K562 (cell line): ENCODE measurements at regions not wholly inside any gene's neighbourhood (a gene's known extent, or its start where the extent isn't known, plus 50 kb on each side); places are given as distances from the start of the nearest gene placed in this dataset.

Experiments
- ATAC-seq: fragments of 200-7000 bp; cut with Tn5 transposase; 3 replicates; pipeline ENCODE4 v1.9.1; 2020; ENCODE audit warnings: moderate library complexity
- BruUV-seq: library from RNA; stranded (reverse); fragments of 400-500 nt; replicated peaks from 2 replicates; lab custom pipeline; 2021; lab: Mats Ljungman, UMichigan
- CTCF ChIA-PET: fragments of 300-600 bp; formaldehyde crosslinking; extraction: SDS; loops from one replicate; lab custom pipeline; 2021; ENCODE audit warnings: low intra/inter-chr PET ratio; lab: Yijun Ruan, JAX
- POLR2A ChIA-PET: fragments of 300-600, 350-650 bp; sonication (Branson Sonifier 250); formaldehyde crosslinking; extraction: SDS; loops from one replicate; lab custom pipeline; 2021; ENCODE audit warnings: antibody characterized with exemption, inconsistent platforms; lab: Yijun Ruan, JAX
- DNase-seq, 4 experiments: peaks; one replicate each; pipeline versions ENCODE4 v3.0.0 to v3.0.0-alpha.2; 2011 to 2018; ENCODE audit warnings: low spot score in 3 of 4, mixed read lengths in 3 of 4; ENCODE audit errors: extremely low read depth in 1 of 4
- FAIRE-seq: peaks from 2 replicates; lab custom pipeline; 2011; peaks lifted over from hg19 to GRCh38; lab: Jason Lieb, UNC
- H2AFZ ChIP-seq: 2 replicates; pipeline ENCODE4 v1.6.0; 2011; ENCODE audit warnings: low read depth, low read length, control low read depth, inconsistent platforms
- H3K27ac ChIP-seq: fragments of 200-600 bp; 3 replicates; pipeline ENCODE4 v1.8.0; 2011; ENCODE audit warnings: low read depth, mild to moderate bottlenecking, control low read depth, inconsistent platforms, low read length, moderate library complexity, mixed read lengths; ENCODE audit errors: extremely low read depth
- H3K27me3 ChIP-seq, 2 experiments: fragments of 300-600 bp in 1 of 2; 2 replicates in 1 of 2; 3 replicates in 1 of 2; pipeline versions ENCODE4 v1.6.0 to v1.8.0; 2011; ENCODE audit warnings: inconsistent platforms in 2 of 2, low read length in 2 of 2, mild to moderate bottlenecking in 1 of 2, mixed read lengths in 1 of 2, moderate library complexity in 1 of 2; ENCODE audit not compliant: control insufficient read depth in 2 of 2, insufficient read depth in 2 of 2
- H3K36me3 ChIP-seq: fragments of 300-600 bp; 3 replicates; pipeline ENCODE4 v1.8.0; 2011; ENCODE audit warnings: mild to moderate bottlenecking, low read length, inconsistent platforms; ENCODE audit not compliant: control insufficient read depth, insufficient read depth
- H3K4me1 ChIP-seq, 2 experiments: fragments of 200-600 bp in 1 of 2; replicated peaks in 1 of 2; 2 replicates in 1 of 2; 3 replicates in 1 of 2; pipeline versions ENCODE4 v1.5.1 to v1.8.0; 2011; ENCODE audit warnings: inconsistent platforms in 2 of 2, low read length in 2 of 2, mild to moderate bottlenecking in 1 of 2, mixed read lengths in 1 of 2, moderate library complexity in 1 of 2; ENCODE audit not compliant: control insufficient read depth in 2 of 2, insufficient read depth in 2 of 2
- H3K4me2 ChIP-seq: 2 replicates; pipeline ENCODE4 v1.6.1; 2011; ENCODE audit warnings: low read length, control low read depth, inconsistent platforms, mixed read lengths; ENCODE audit not compliant: insufficient read depth
- H3K4me3 ChIP-seq: fragments of 200-600 bp; sonication (generic), shearing (Covaris generic); 2 replicates; pipeline ENCODE4 v1.5.1; 2016; ENCODE audit warnings: control low read depth, inconsistent platforms
- H3K79me2 ChIP-seq: fragments of 200-600 bp; 3 replicates; pipeline ENCODE4 v1.8.0; 2011; ENCODE audit warnings: low read length, inconsistent platforms; ENCODE audit not compliant: control insufficient read depth, insufficient read depth
- H3K9ac ChIP-seq, 2 experiments: 2 replicates each; pipeline versions ENCODE4 v1.6.0 to v1.6.1; 2011; ENCODE audit warnings: low read depth in 2 of 2, low read length in 2 of 2, control low read depth in 1 of 2, inconsistent platforms in 1 of 2, mild to moderate bottlenecking in 1 of 2, mixed read lengths in 1 of 2; ENCODE audit not compliant: insufficient read depth in 1 of 2
- H3K9me1 ChIP-seq: one replicate; pipeline ENCODE4 v1.6.0; 2011; ENCODE audit warnings: inconsistent platforms, mild to moderate bottlenecking, low read length, moderate library complexity; ENCODE audit not compliant: control insufficient read depth, insufficient read depth
- H3K9me3 ChIP-seq: replicated peaks from 2 replicates; pipeline ENCODE4 v1.5.1; 2011; ENCODE audit warnings: low read depth, low read length, inconsistent platforms; ENCODE audit not compliant: control insufficient read depth, insufficient read depth
- H4K20me1 ChIP-seq: replicated peaks from 2 replicates; pipeline ENCODE4 v1.6.1; 2011; ENCODE audit warnings: low read length, inconsistent platforms, mixed read lengths; ENCODE audit not compliant: control insufficient read depth, insufficient read depth
- CBX3 ChIP-seq, 2 experiments: IDR thresholded peaks; 1 replicate in 1 of 2; 2 replicates in 1 of 2; pipeline ENCODE4 v1.6.1; 2012; ENCODE audit warnings: inconsistent platforms in 2 of 2, low read length in 2 of 2, borderline replicate concordance in 1 of 2, control low read depth in 1 of 2
- CSDE1 ChIP-seq, 2 experiments: fragments of 450-650 bp; IDR thresholded peaks; 2 replicates each; pipeline ENCODE4 v1.6.1; 2016; ENCODE audit warnings: mild to moderate bottlenecking in 1 of 2
- EP300 ChIP-seq: IDR thresholded peaks from 2 replicates; pipeline ENCODE4 v1.6.1; 2012; ENCODE audit warnings: low read length, improper control_type of control experiment
- HNRNPL ChIP-seq: fragments of 200-400 bp; formaldehyde crosslinking; IDR thresholded peaks from 2 replicates; pipeline ENCODE4 v1.6.1; 2017; ENCODE audit warnings: low read depth, mild to moderate bottlenecking, low read length
- IFI16 ChIP-seq: fragments of 250-450 bp; sonication (Bioruptor Pico); IDR thresholded peaks from 2 replicates; pipeline ENCODE4 v2.1.2; 2022; ENCODE audit warnings: mild to moderate bottlenecking, inconsistent platforms
- KDM4B ChIP-seq, 2 experiments: fragments of 450-650 bp in 1 of 2; sonication (generic) in 1 of 2; IDR thresholded peaks; 2 replicates each; pipeline ENCODE4 v1.6.1; 2016 to 2017; ENCODE audit warnings: borderline replicate concordance in 2 of 2, antibody characterized with exemption in 1 of 2, low read depth in 1 of 2, mild to moderate bottlenecking in 1 of 2
- MTA1 ChIP-seq: fragments of 450-650 bp; IDR thresholded peaks from 2 replicates; pipeline ENCODE4 v1.6.1; 2017; ENCODE audit warnings: borderline replicate concordance
- NFRKB ChIP-seq: fragments of 450-650 bp; IDR thresholded peaks from 2 replicates; pipeline ENCODE4 v1.6.1; 2016; ENCODE audit warnings: low read depth
- RHOXF2B ChIP-seq: fragments of 250-450 bp; sonication (Bioruptor Pico); conservative IDR thresholded peaks from 2 replicates; pipeline ENCODE4 v1.5.1; 2021
- ZNF644 ChIP-seq: fragments of 200-800 bp; sonication (Bioruptor generic); IDR thresholded peaks from 2 replicates; pipeline ENCODE4 v1.6.1; 2016; ENCODE audit warnings: low read depth, missing genetic modification characterization, missing compliant biosample characterization
- ZNF696 ChIP-seq: fragments of 250-450 bp; sonication (Bioruptor Pico); conservative IDR thresholded peaks from 2 replicates; pipeline ENCODE4 v1.4.0; 2020; ENCODE audit warnings: mild to moderate bottlenecking, moderate library complexity
- WGBS: fragments of 100-300 bp; shearing (Covaris generic); methylation state at CpG from one replicate; pipeline ENCODE4 v1.1.6; 2016; ENCODE audit warnings: low coverage, mixed read lengths; ENCODE audit not compliant: insufficient coverage; ENCODE audit errors: missing lambda C conversion rate; 5-methylcytosine and 5-hydroxymethylcytosine counted together
- in situ Hi-C: fragments of 300-500 bp; cut with MboI; formaldehyde crosslinking; loops from 4 replicates; pipeline ENCODE4 v1.15.0; 2018; ENCODE audit warnings: inconsistent platforms, mixed read lengths
- intact Hi-C: fragments of 100-400 bp; cut with micrococcal nuclease; formaldehyde crosslinking; loops from 2 replicates; pipeline ENCODE4 v1.14.2; 2022
- TF ChIP-seq, protein P1 (sequence below): fragments of 450-650 bp; formaldehyde crosslinking; IDR thresholded peaks from 2 replicates; pipeline ENCODE4 v1.4.0; 2022; ENCODE audit warnings: missing genetic modification characterization
- TF ChIP-seq, protein P2 (sequence below): sonication (generic); formaldehyde crosslinking; IDR thresholded peaks from 2 replicates; pipeline ENCODE4 v1.8.1; 2023; ENCODE audit warnings: mild to moderate bottlenecking, missing genetic modification reagents

DNA sequence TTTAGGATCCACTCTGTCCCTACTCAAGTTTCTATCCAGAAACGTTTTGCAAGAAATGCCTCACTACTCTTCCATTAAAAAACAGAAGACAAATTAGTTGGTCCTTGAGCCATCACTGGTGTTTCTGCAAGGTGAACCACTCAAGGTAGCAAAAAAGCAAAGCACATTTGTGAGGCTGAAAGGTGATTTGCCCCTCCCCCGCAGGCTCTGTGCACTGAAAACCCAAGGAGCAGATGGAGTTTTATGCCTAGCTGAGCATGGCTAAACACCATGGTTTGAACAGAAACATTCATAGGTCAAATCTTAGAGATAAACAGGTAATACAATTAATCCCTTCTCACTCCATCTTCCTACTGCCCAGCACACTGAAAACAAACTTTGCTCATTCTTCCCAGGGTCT lies 538.2 kb upstream of the CDH5 start:
- DNase-seq = no peak
- Histone ChIP-seq H3K4me3 (no peak overlapping the region), H3K27ac (no peak overlapping the region), H3K4me1 (0 out of 5 replicates have a peak, but pooled peaks cover 0 to 2% of the 10 kb centered on the region in 2 experiments), H3K27me3 (no peaks in the 10 kb centered on the region), H4K20me1 (no peaks in the 10 kb centered on the region), H3K36me3 (no peaks in the 10 kb centered on the region), H3K9ac (no peak overlapping the region), H3K4me2 (no peak overlapping the region), H3K9me1 (no peaks in the 10 kb centered on the region), H3K79me2 (no peaks in the 10 kb centered on the region), H3K9me3 (no peaks in the 10 kb centered on the region), H2AFZ (no peak overlapping the region)
- WGBS = 0% methylated on average over 2 of the region's 2 CpGs
- FAIRE-seq = no peak
- intact Hi-C loops (no loop called here), in situ Hi-C loops (no loop called here)
- BruUV-seq = no TSS peak
- POLR2A ChIA-PET = interaction anchor here (1.1 kb wide), 1 partner anchor 9 kb away, joined by 4 read pairs; no protein-coding TSS in a partner anchor
- no peak for ATAC-seq
- CTCF ChIA-PET = no interaction called here
- TF ChIP-seq EP300 (no peak), ZNF644 (tag) (no peak), RHOXF2B (CRISPR knock-in tag) (no peak), MTA1 (no peak), HNRNPL (no peak), IFI16 (no peak), CBX3 (IDR thresholded peaks at IDR 0.05; ENCODE audit: borderline replicate concordance in 1 of 2, low read length in 2 of 2) (no peak), NFRKB (no peak), CSDE1 (IDR thresholded peaks at IDR 0.05) (no peak), KDM4B (IDR thresholded peaks at IDR 0.05; ENCODE audit: borderline replicate concordance in 2 of 2, low read depth in 1 of 2) (no peak), ZNF696 (CRISPR knock-in tag) (no peak)
- TF ChIP-seq, protein P1, sequence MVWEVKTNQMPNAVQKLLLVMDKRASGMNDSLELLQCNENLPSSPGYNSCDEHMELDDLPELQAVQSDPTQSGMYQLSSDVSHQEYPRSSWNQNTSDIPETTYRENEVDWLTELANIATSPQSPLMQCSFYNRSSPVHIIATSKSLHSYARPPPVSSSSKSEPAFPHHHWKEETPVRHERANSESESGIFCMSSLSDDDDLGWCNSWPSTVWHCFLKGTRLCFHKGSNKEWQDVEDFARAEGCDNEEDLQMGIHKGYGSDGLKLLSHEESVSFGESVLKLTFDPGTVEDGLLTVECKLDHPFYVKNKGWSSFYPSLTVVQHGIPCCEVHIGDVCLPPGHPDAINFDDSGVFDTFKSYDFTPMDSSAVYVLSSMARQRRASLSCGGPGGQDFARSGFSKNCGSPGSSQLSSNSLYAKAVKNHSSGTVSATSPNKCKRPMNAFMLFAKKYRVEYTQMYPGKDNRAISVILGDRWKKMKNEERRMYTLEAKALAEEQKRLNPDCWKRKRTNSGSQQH (CRISPR knock-in tag) = no peak
- TF ChIP-seq, protein P2, sequence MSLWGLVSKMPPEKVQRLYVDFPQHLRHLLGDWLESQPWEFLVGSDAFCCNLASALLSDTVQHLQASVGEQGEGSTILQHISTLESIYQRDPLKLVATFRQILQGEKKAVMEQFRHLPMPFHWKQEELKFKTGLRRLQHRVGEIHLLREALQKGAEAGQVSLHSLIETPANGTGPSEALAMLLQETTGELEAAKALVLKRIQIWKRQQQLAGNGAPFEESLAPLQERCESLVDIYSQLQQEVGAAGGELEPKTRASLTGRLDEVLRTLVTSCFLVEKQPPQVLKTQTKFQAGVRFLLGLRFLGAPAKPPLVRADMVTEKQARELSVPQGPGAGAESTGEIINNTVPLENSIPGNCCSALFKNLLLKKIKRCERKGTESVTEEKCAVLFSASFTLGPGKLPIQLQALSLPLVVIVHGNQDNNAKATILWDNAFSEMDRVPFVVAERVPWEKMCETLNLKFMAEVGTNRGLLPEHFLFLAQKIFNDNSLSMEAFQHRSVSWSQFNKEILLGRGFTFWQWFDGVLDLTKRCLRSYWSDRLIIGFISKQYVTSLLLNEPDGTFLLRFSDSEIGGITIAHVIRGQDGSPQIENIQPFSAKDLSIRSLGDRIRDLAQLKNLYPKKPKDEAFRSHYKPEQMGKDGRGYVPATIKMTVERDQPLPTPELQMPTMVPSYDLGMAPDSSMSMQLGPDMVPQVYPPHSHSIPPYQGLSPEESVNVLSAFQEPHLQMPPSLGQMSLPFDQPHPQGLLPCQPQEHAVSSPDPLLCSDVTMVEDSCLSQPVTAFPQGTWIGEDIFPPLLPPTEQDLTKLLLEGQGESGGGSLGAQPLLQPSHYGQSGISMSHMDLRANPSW = no peak
